ENCODE measurements at regions not wholly inside any gene's neighbourhood (a gene's known extent, or its start where the extent isn't known, plus 50 kb on each side); places are given as distances from the start of the nearest gene placed in this dataset.

DNA sequence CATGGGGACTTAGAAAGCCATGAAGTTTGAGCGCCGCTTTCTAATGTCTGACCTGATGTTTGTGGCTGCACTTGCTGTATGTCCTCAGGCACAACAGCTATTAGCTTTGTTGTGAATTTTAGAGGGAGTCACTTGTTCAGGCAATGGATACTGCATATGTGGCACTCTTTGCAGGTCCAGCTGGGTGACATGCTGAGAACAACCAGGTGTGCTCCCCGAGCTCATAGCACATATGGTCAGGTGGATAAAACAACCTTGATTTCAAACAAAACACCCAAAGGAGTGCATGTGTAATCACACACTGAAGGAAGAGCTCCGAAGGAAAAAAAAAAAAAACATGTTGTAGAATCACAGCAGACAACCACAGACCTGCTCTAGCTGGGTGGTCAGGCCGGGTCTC is 178.6 kb downstream of the BACH1 start:
- no peaks in the 10 kb centered on the region for H4K20me1 ChIP-seq (replicated peaks in 1 of 2; ENCODE audit: control insufficient read depth in 1 of 2, insufficient read depth in 2 of 2, low read length in 2 of 2)
- no peak overlapping the region for H3K9ac ChIP-seq (replicated peaks in 1 of 4; ENCODE audit: extremely low read depth in 1 of 4, low read depth in 3 of 4, low read length in 3 of 4)
- FAIRE-seq (no peak), DNase-seq (ENCODE audit: low read depth in 1 of 2, low spot score in 2 of 2) (no peak)
- H2BK12ac ChIP-seq (ENCODE audit: low read depth, low read length): no peak overlapping the region
- no peak overlapping the region for H2AFZ ChIP-seq (ENCODE audit: low read length)
- H3K4me2 ChIP-seq (ENCODE audit: insufficient read depth in 1 of 2, low read depth in 2 of 2, low read length in 2 of 2): no peak overlapping the region
- H3K79me1 ChIP-seq (ENCODE audit: low read depth, low read length): no peaks in the 10 kb centered on the region; the same call in 1 of the 2 replicates
- no peak overlapping the region for H3K14ac ChIP-seq (ENCODE audit: insufficient read length)
- H2AK5ac ChIP-seq (ENCODE audit: low read depth, low read length): no peak overlapping the region
- H3K27me3 ChIP-seq (replicated peaks in 1 of 4; ENCODE audit: control insufficient read depth in 3 of 4, extremely low read depth in 1 of 4, insufficient read depth in 3 of 4, low read length in 3 of 4): no peaks in the 10 kb centered on the region
- no peak overlapping the region for H4K8ac ChIP-seq (ENCODE audit: extremely low read depth, insufficient read depth, low read length)
- ChIA-PET POLR2A (ENCODE audit: partially characterized antibody) (interaction anchor here (1.4 kb wide), 1 partner anchor 10 kb away, joined by 5 read pairs; no protein-coding TSS in a partner anchor), CTCF (ENCODE audit: partially characterized antibody) (interaction anchor here (0.7 to 3.9 kb wide), 10 partner anchors 9 to 373 kb away, joined by 3 to 24 read pairs (median 4); no protein-coding TSS in a partner anchor)
- H3K23me2 ChIP-seq (ENCODE audit: low read depth, low read length): no peaks in the 10 kb centered on the region; the same call in 1 of the 2 replicates
- no peak overlapping the region for H4K5ac ChIP-seq (ENCODE audit: insufficient read length, low read depth, low read length)
- no peak overlapping the region for H2BK5ac ChIP-seq (ENCODE audit: low read depth, low read length)
- no peak overlapping the region for H2BK120ac ChIP-seq (replicated peaks; ENCODE audit: low read depth, low read length)
- H2BK20ac ChIP-seq (ENCODE audit: low read length): no peak overlapping the region
- no peak overlapping the region for H2BK15ac ChIP-seq (ENCODE audit: low read length)
- 0 out of 7 replicates have a peak, but pooled peaks cover 0 to 3% (median 0%) of the 10 kb centered on the region in 4 experiments for H3K4me1 ChIP-seq (replicated peaks in 1 of 4; ENCODE audit: control insufficient read depth in 3 of 4, insufficient read depth in 4 of 4, low read length in 3 of 4)
- no peak overlapping the region for H3K4me3 ChIP-seq (ENCODE audit: extremely low read depth in 1 of 4, insufficient read depth in 2 of 4, low read depth in 3 of 4, low read length in 4 of 4)
- H3K79me2 ChIP-seq (ENCODE audit: control insufficient read depth in 1 of 2, insufficient read depth in 2 of 2, low read length in 2 of 2): no peaks in the 10 kb centered on the region
- no peak overlapping the region for H3K56ac ChIP-seq (replicated peaks; ENCODE audit: insufficient read length, low read depth, low read length)
- no peak overlapping the region for H3K18ac ChIP-seq (ENCODE audit: extremely low read depth, low read length)
- H3K23ac ChIP-seq (ENCODE audit: insufficient read length): no peak overlapping the region
- no peaks in the 10 kb centered on the region for H3K36me3 ChIP-seq (ENCODE audit: control insufficient read depth in 2 of 4, insufficient read depth in 4 of 4, low read length in 3 of 4)
- 98% methylated on average over 5 of the region's 5 CpGs; no CpG with 5 or more reads in 1 of the 2 experiments for WGBS, 2 experiments (ENCODE audit: extremely low coverage in 1 of 2, insufficient coverage in 1 of 2, insufficient read length in 1 of 2, insufficient replicate concordance in 2 of 2, low coverage in 1 of 2, low lambda C conversion rate in 2 of 2, missing lambda C conversion rate in 1 of 2)
- no peak overlapping the region for H4K91ac ChIP-seq (replicated peaks; ENCODE audit: insufficient read length, low read length)
- no peak overlapping the region for H3K27ac ChIP-seq (ENCODE audit: low read depth, low read length)
- no peak overlapping the region for H3K4ac ChIP-seq (replicated peaks; ENCODE audit: insufficient read length, low read depth, low read length)
- no peaks in the 10 kb centered on the region for H3K9me3 ChIP-seq (ENCODE audit: insufficient read depth in 2 of 2, low read depth in 1 of 2, low read length in 1 of 2)
- no peak for TF ChIP-seq NRF1 (IDR thresholded peaks at IDR 0.05; ENCODE audit: low read depth, low read length)
- TF ChIP-seq SIN3A (conservative IDR thresholded peaks at IDR 0.05 in 1 of 2, IDR thresholded peaks at IDR 0.05 in 1 of 2; ENCODE audit: low read depth in 1 of 2, low read length in 2 of 2): no peak
- no peak for TF ChIP-seq SP4 (IDR thresholded peaks at IDR 0.05; ENCODE audit: low read length)
- no peak for TF ChIP-seq MAFK (IDR thresholded peaks at IDR 0.05; ENCODE audit: low read depth, low read length)
- no peak for TF ChIP-seq TAF7 (optimal IDR thresholded peaks at IDR 0.05; ENCODE audit: borderline replicate concordance, low read depth, low read length)
- no peak for TF ChIP-seq RFX5 (IDR thresholded peaks at IDR 0.05; ENCODE audit: borderline replicate concordance, low read depth, low read length)
- no peak for TF ChIP-seq PHF8 (conservative IDR thresholded peaks at IDR 0.05; ENCODE audit: low read depth, low read length)
- no peak for TF ChIP-seq GTF2F1 (IDR thresholded peaks at IDR 0.05; ENCODE audit: borderline replicate concordance, low read depth, low read length)
- TF ChIP-seq HDAC2 (IDR thresholded peaks at IDR 0.05; ENCODE audit: borderline replicate concordance in 1 of 2, low read depth in 2 of 2, low read length in 2 of 2): no peak
- no peak for TF ChIP-seq POLR2AphosphoS5 (IDR thresholded peaks at IDR 0.05; ENCODE audit: low read depth, low read length)
- no peak for TF ChIP-seq EZH2 (IDR thresholded peaks at IDR 0.05; ENCODE audit: low read depth, low read length, severe bottlenecking)
- TF ChIP-seq KDM4A (IDR thresholded peaks at IDR 0.05; ENCODE audit: low read depth, low read length, severe bottlenecking): no peak
- no peak for TF ChIP-seq ASH2L (IDR thresholded peaks at IDR 0.05; ENCODE audit: low read length)
- no peak for TF ChIP-seq POLR2A (IDR thresholded peaks at IDR 0.05; ENCODE audit: control extremely low read depth in 1 of 2, low read depth in 2 of 2, low read length in 2 of 2)
- TF ChIP-seq, protein P1, sequence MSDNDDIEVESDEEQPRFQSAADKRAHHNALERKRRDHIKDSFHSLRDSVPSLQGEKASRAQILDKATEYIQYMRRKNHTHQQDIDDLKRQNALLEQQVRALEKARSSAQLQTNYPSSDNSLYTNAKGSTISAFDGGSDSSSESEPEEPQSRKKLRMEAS (IDR thresholded peaks at IDR 0.05): no peak

All from H1 (cell line).